ENCODE measurements at regions not wholly inside any gene's neighbourhood (a gene's known extent, or its start where the extent isn't known, plus 50 kb on each side); places are given as distances from the start of the nearest gene placed in this dataset.

DNA sequence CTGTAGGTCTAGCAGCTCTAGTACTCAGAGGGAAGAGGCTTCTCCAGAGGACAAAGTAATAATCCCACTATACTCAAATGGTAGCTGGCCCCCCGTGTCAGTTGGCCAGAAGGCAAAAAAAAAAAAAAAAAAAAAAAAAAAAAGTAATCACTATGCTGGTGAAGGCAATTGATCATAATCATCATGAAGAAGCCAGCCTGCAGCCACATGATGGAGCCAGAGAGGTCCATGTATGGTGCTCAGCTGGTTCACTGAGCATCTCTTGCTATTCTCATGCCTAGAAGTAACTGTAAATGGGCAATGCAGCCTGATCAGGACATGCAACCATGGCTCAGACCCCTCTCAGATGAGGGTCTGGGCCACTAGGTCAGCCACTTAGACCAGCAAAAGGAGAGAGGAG is 378.8 kb downstream of the MED13L start:
- Histone ChIP-seq H3K23ac (ENCODE audit: low read length) (no peak overlapping the region), H2AK5ac (ENCODE audit: low read length) (no peak overlapping the region), H2AFZ (ENCODE audit: insufficient read depth, low read length, poor library complexity) (no peak overlapping the region), H3K27ac (ENCODE audit: low read depth, low read length) (no peak overlapping the region), H3K27me3 (ENCODE audit: insufficient read depth, low read length) (no peaks in the 10 kb centered on the region), H3K18ac (ENCODE audit: low read length) (no peak overlapping the region), H4K8ac (ENCODE audit: low read depth, low read length) (no peak overlapping the region), H3K9ac (ENCODE audit: low read length) (no peak overlapping the region), H2BK5ac (ENCODE audit: low read depth, low read length, poor library complexity) (no peak overlapping the region), H3K4ac (ENCODE audit: low read depth, low read length) (no peak overlapping the region), H3K36me3 (ENCODE audit: control insufficient read depth in 1 of 2, insufficient read depth in 2 of 2, low read length in 2 of 2) (no peaks in the 10 kb centered on the region), H4K91ac (ENCODE audit: low read depth, low read length) (no peak overlapping the region), H3K4me3 (ENCODE audit: low read depth, low read length) (no peak overlapping the region), H3K14ac (ENCODE audit: low read length) (no peak overlapping the region), H2BK12ac (ENCODE audit: low read length) (no peak overlapping the region), H3K9me3 (ENCODE audit: insufficient read depth, low read depth, low read length) (no peaks in the 10 kb centered on the region), H4K12ac (ENCODE audit: low read depth, low read length) (no peak overlapping the region), H3K79me2 (ENCODE audit: control insufficient read depth, insufficient read depth, low read length, poor library complexity) (no peaks in the 10 kb centered on the region), H2BK120ac (ENCODE audit: insufficient read depth, low read length, poor library complexity) (no peak overlapping the region), H3K4me2 (ENCODE audit: low read length) (no peak overlapping the region), H3K4me1 (ENCODE audit: control insufficient read depth in 1 of 2, insufficient read depth in 2 of 2, low read length in 2 of 2) (no peaks in the 10 kb centered on the region), H3K79me1 (ENCODE audit: low read length) (no peaks in the 10 kb centered on the region)
- no peak for DNase-seq
- no CpG with 5 or more reads among the region's 1 CpG for WGBS (ENCODE audit: extremely low coverage, insufficient coverage, insufficient read length)

DNA sequence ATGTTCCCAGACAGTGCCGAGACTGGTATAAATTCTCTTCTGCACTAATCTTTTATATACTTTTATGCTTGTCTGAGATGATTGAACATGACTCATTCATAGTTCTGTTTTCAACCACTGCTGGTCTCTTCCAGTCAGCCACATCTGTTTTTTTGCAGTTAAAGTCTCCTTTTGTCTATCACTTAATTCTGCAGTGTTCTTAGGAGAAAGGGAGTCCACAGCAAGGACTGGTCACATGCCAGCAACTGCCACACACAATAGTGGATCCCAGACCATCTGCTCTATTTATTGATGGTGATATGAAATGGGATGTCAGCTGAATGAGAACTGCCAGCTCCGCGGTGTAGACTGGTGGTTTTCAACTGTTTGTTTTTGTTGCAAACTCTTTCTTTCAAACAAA is 379.8 kb downstream of the MED13L start:
- H3K9ac ChIP-seq (ENCODE audit: low read length) = no peak overlapping the region
- no peak overlapping the region for H3K27ac ChIP-seq (ENCODE audit: low read depth, low read length)
- DNase-seq = no peak
- H3K27me3 ChIP-seq (ENCODE audit: insufficient read depth, low read length) = no peaks in the 10 kb centered on the region
- H3K23ac ChIP-seq (ENCODE audit: low read length) = no peak overlapping the region
- H2AFZ ChIP-seq (ENCODE audit: insufficient read depth, low read length, poor library complexity) = no peak overlapping the region
- no peak overlapping the region for H2BK12ac ChIP-seq (ENCODE audit: low read length)
- H3K14ac ChIP-seq (ENCODE audit: low read length) = no peak overlapping the region
- H4K8ac ChIP-seq (ENCODE audit: low read depth, low read length) = no peak overlapping the region
- no peaks in the 10 kb centered on the region for H3K36me3 ChIP-seq (ENCODE audit: control insufficient read depth in 1 of 2, insufficient read depth in 2 of 2, low read length in 2 of 2)
- no peak overlapping the region for H4K91ac ChIP-seq (ENCODE audit: low read depth, low read length)
- no peak overlapping the region for H3K4me2 ChIP-seq (ENCODE audit: low read length)
- no peak overlapping the region for H3K4ac ChIP-seq (ENCODE audit: low read depth, low read length)
- H3K79me2 ChIP-seq (ENCODE audit: control insufficient read depth, insufficient read depth, low read length, poor library complexity) = no peaks in the 10 kb centered on the region
- no CpG with 5 or more reads among the region's 3 CpGs for whole genome bisulfite sequencing (ENCODE audit: extremely low coverage, insufficient coverage, insufficient read length)
- H3K9me3 ChIP-seq (ENCODE audit: insufficient read depth, low read depth, low read length) = no peaks in the 10 kb centered on the region
- H3K79me1 ChIP-seq (ENCODE audit: low read length) = no peaks in the 10 kb centered on the region
- no peak overlapping the region for H3K18ac ChIP-seq (ENCODE audit: low read length)
- H3K4me3 ChIP-seq (ENCODE audit: low read depth, low read length) = no peak overlapping the region
- H4K12ac ChIP-seq (ENCODE audit: low read depth, low read length) = no peak overlapping the region
- H3K4me1 ChIP-seq (ENCODE audit: control insufficient read depth in 1 of 2, insufficient read depth in 2 of 2, low read length in 2 of 2) = peaks cover 0 to 5% of the 10 kb centered on the region in 2 experiments
- H2BK5ac ChIP-seq (ENCODE audit: low read depth, low read length, poor library complexity) = no peak overlapping the region
- H2BK120ac ChIP-seq (ENCODE audit: insufficient read depth, low read length, poor library complexity) = no peak overlapping the region
- no peak overlapping the region for H2AK5ac ChIP-seq (ENCODE audit: low read length)

DNA sequence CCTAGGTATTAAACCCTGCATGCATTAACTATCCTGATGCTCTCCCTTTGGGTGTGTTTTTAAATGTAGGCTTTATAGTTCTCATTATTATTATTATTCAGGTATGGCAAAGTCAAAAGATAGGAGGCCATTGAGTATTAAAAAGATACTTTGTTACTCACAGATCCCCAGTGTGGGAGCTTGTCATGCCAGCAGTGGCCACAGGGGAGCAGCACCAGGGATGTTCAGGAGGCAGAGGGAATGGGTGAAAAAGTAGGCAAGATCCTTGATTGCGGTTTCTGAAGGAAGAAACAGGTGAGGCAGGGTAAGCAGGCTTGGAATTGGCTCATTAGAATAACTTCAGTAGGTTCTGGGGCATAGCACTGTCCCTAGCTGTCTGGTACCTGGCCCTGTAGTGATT is 382.2 kb downstream of the MED13L start:
- H3K36me3 ChIP-seq (ENCODE audit: control insufficient read depth in 1 of 2, insufficient read depth in 2 of 2, low read length in 2 of 2) = no peaks in the 10 kb centered on the region
- no peak overlapping the region for H2AK5ac ChIP-seq (ENCODE audit: low read length)
- no peak overlapping the region for H3K9ac ChIP-seq (ENCODE audit: low read length)
- peak in 1 of 2 donors; percentile 22 for DNase-seq
- H3K79me1 ChIP-seq (ENCODE audit: low read length) = peaks cover 7% of the 10 kb centered on the region
- no peaks in the 10 kb centered on the region for H3K9me3 ChIP-seq (ENCODE audit: insufficient read depth, low read depth, low read length)
- H3K18ac ChIP-seq (ENCODE audit: low read length) = no peak overlapping the region
- no peak overlapping the region for H4K91ac ChIP-seq (ENCODE audit: low read depth, low read length)
- peaks cover 9 to 16% of the 10 kb centered on the region in 2 experiments for H3K4me1 ChIP-seq (ENCODE audit: control insufficient read depth in 1 of 2, insufficient read depth in 2 of 2, low read length in 2 of 2)
- H3K79me2 ChIP-seq (ENCODE audit: control insufficient read depth, insufficient read depth, low read length, poor library complexity) = no peaks in the 10 kb centered on the region
- no peak overlapping the region for H4K8ac ChIP-seq (ENCODE audit: low read depth, low read length)
- no peak overlapping the region for H4K12ac ChIP-seq (ENCODE audit: low read depth, low read length)
- H3K14ac ChIP-seq (ENCODE audit: low read length) = no peak overlapping the region
- no peak overlapping the region for H2BK12ac ChIP-seq (ENCODE audit: low read length)
- no peak overlapping the region for H3K4ac ChIP-seq (ENCODE audit: low read depth, low read length)
- H3K4me2 ChIP-seq (ENCODE audit: low read length) = no peak overlapping the region
- no peaks in the 10 kb centered on the region for H3K27me3 ChIP-seq (ENCODE audit: insufficient read depth, low read length)
- no peak overlapping the region for H2BK5ac ChIP-seq (ENCODE audit: low read depth, low read length, poor library complexity)
- no CpG with 5 or more reads among the region's 1 CpG for WGBS (ENCODE audit: extremely low coverage, insufficient coverage, insufficient read length)
- H2AFZ ChIP-seq (ENCODE audit: insufficient read depth, low read length, poor library complexity) = no peak overlapping the region
- H3K4me3 ChIP-seq (ENCODE audit: low read depth, low read length) = no peak overlapping the region
- H2BK120ac ChIP-seq (ENCODE audit: insufficient read depth, low read length, poor library complexity) = no peak overlapping the region
- no peak overlapping the region for H3K23ac ChIP-seq (ENCODE audit: low read length)
- H3K27ac ChIP-seq (ENCODE audit: low read depth, low read length) = no peak overlapping the region

DNA sequence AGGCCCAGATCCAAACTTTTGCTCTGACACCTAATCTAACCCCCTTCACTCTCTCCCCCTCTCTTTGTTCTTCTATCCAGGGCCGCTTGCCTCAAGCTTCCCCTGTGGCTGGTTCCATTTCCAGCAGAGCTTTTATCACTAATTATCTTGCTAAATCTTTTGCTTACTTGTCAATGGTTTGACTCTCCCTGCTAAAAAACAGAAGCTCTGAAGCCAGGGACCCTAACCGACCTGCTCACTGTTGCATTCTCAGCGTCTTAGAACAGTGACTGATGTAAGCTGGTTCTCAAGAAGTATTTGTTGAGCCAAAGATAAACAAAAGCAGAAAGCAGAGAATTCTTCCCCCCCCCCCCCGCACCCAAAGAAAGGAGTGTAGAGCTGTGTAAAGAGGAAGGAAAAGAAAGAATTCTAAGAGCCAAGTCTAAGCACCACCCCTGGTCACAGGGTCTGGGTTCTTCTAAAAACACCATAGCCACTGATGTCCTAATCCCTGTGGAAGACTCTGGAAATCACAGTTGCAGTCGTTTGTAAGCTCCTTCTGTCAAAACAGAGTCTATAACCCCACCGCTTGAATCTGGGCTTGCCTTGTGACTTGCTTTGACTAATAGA is 385.8 kb downstream of the MED13L start:
- no peaks in the 10 kb centered on the region for H3K27me3 ChIP-seq (ENCODE audit: insufficient read depth, low read length)
- H3K4me1 ChIP-seq (ENCODE audit: control insufficient read depth in 1 of 2, insufficient read depth in 2 of 2, low read length in 2 of 2) = peaks cover 9 to 16% of the 10 kb centered on the region in 2 experiments
- no CpG with 5 or more reads among the region's 6 CpGs for WGBS (ENCODE audit: extremely low coverage, insufficient coverage, insufficient read length)
- H3K14ac ChIP-seq (ENCODE audit: low read length) = no peak overlapping the region
- no peak overlapping the region for H3K23ac ChIP-seq (ENCODE audit: low read length)
- DNase-seq = no peak
- no peak overlapping the region for H3K4me3 ChIP-seq (ENCODE audit: low read depth, low read length)
- H2BK5ac ChIP-seq (ENCODE audit: low read depth, low read length, poor library complexity) = peak overlapping the region; percentile 61
- H3K9me3 ChIP-seq (ENCODE audit: insufficient read depth, low read depth, low read length) = no peaks in the 10 kb centered on the region
- H3K36me3 ChIP-seq (ENCODE audit: control insufficient read depth in 1 of 2, insufficient read depth in 2 of 2, low read length in 2 of 2) = no peaks in the 10 kb centered on the region
- H3K18ac ChIP-seq (ENCODE audit: low read length) = no peak overlapping the region
- no peak overlapping the region for H4K8ac ChIP-seq (ENCODE audit: low read depth, low read length)
- H2AFZ ChIP-seq (ENCODE audit: insufficient read depth, low read length, poor library complexity) = no peak overlapping the region
- H3K9ac ChIP-seq (ENCODE audit: low read length) = no peak overlapping the region
- no peaks in the 10 kb centered on the region for H3K79me2 ChIP-seq (ENCODE audit: control insufficient read depth, insufficient read depth, low read length, poor library complexity)
- no peak overlapping the region for H4K12ac ChIP-seq (ENCODE audit: low read depth, low read length)
- H2BK12ac ChIP-seq (ENCODE audit: low read length) = no peak overlapping the region
- H3K4me2 ChIP-seq (ENCODE audit: low read length) = peak overlapping the region; percentile 41
- H3K79me1 ChIP-seq (ENCODE audit: low read length) = peaks cover 10% of the 10 kb centered on the region
- no peak overlapping the region for H3K4ac ChIP-seq (ENCODE audit: low read depth, low read length)
- no peak overlapping the region for H2AK5ac ChIP-seq (ENCODE audit: low read length)
- no peak overlapping the region for H2BK120ac ChIP-seq (ENCODE audit: insufficient read depth, low read length, poor library complexity)
- H4K91ac ChIP-seq (ENCODE audit: low read depth, low read length) = peak overlapping the region; percentile 45
- peak overlapping the region; percentile 84 for H3K27ac ChIP-seq (ENCODE audit: low read depth, low read length)

All from trophoblast cell (in vitro differentiated cells and primary cell).